HG02798 (cell line): ENCODE measurements at regions not wholly inside any gene's neighbourhood (a gene's known extent, or its start where the extent isn't known, plus 50 kb on each side); places are given as distances from the start of the nearest gene placed in this dataset.
A peak's percentile ranks its signal among the peaks of the same experiment; 100 is the strongest.
"Not testable (repeated sequence)": the region's sequence is repeated elsewhere in the genome, so short reads cannot be mapped to it uniquely, and the experiment has no call there.

Experiments used
- ATAC-seq: cut with Tn5 transposase; IDR thresholded peaks from one replicate; pipeline ENCODE4 v1.9.1; 2021; ENCODE audit warnings: mild to moderate bottlenecking; ENCODE audit not compliant: unreplicated experiment, poor library complexity

- no peak for ATAC-seq
Measured at GRCh38 chr6:103313432-103313831, 1546.3 kb downstream of the HACE1 start.

- not testable (repeated sequence) for ATAC-seq
Measured at GRCh38 chr6:103294376-103294775, 1565.3 kb downstream of the HACE1 start.

- ATAC-seq = no peak
Measured at GRCh38 chr6:103284835-103285234, 1574.9 kb downstream of the HACE1 start.

- no peak for ATAC-seq
Measured at GRCh38 chr6:103280417-103280816, 1579.3 kb downstream of the HACE1 start.

- no peak for ATAC-seq
Measured at GRCh38 chr6:103277936-103278335, 1581.8 kb downstream of the HACE1 start.

- no peak for ATAC-seq
Measured at GRCh38 chr6:103273048-103273447, 1586.7 kb downstream of the HACE1 start.

GRCh38 chr6:103269581-103269980 lies 1590.1 kb downstream of the HACE1 start:
- no peak for ATAC-seq

GRCh38 chr6:103268335-103268734 lies 1591.4 kb downstream of the HACE1 start:
- no peak for ATAC-seq

- ATAC-seq = no peak
Measured at GRCh38 chr6:103264020-103264419, 1595.7 kb downstream of the HACE1 start.

GRCh38 chr6:103255132-103255531 lies 1604.6 kb downstream of the HACE1 start:
- no peak for ATAC-seq

- no peak for ATAC-seq
Measured at GRCh38 chr6:103236923-103237322, 1622.8 kb downstream of the HACE1 start.

- no peak for ATAC-seq
Measured at GRCh38 chr6:103231181-103231580, 1628.5 kb downstream of the HACE1 start.

- ATAC-seq = no peak
Measured at GRCh38 chr6:103215847-103216246, 1643.9 kb downstream of the HACE1 start.

- no peak for ATAC-seq
Measured at GRCh38 chr6:103210686-103211085, 1649.0 kb downstream of the HACE1 start.

- ATAC-seq = no peak
Measured at GRCh38 chr6:103198386-103198785, 1661.3 kb downstream of the HACE1 start.

GRCh38 chr6:103193413-103193812 lies 1666.3 kb downstream of the HACE1 start:
- peak; percentile 71 for ATAC-seq

- no peak for ATAC-seq
Measured at GRCh38 chr6:103191391-103192093, 1668.2 kb downstream of the HACE1 start.

- no peak for ATAC-seq
Measured at GRCh38 chr6:103184776-103185175, 1674.9 kb downstream of the HACE1 start.

- no peak for ATAC-seq
Measured at GRCh38 chr6:103183831-103184411, 1675.8 kb downstream of the HACE1 start.

- no peak for ATAC-seq
Measured at GRCh38 chr6:103178193-103178592, 1681.5 kb downstream of the HACE1 start.

- ATAC-seq = no peak
Measured at GRCh38 chr6:103177791-103178190, 1681.9 kb downstream of the HACE1 start.

- ATAC-seq = no peak
Measured at GRCh38 chr6:103175056-103175455, 1684.7 kb downstream of the HACE1 start.
